SJCRH30 (cell line): ENCODE measurements at regions not wholly inside any gene's neighbourhood (a gene's known extent, or its start where the extent isn't known, plus 50 kb on each side); places are given as distances from the start of the nearest gene placed in this dataset.

Experiments used
- DNase-seq, 2 experiments: peaks; one replicate each; pipeline ENCODE4 v3.0.0-alpha.2; 2015 to 2020
- H3K27ac ChIP-seq: fragments of 250-450 bp; sonication (Bioruptor Pico); 2 replicates; pipeline ENCODE4 v1.5.1; 2020; ENCODE audit warnings: mild to moderate bottlenecking, moderate library complexity
- H3K27me3 ChIP-seq: fragments of 250-450 bp; sonication (Bioruptor Pico); 2 replicates; pipeline ENCODE4 v1.5.1; 2020; ENCODE audit warnings: mild to moderate bottlenecking, moderate library complexity
- H3K36me3 ChIP-seq: fragments of 250-450 bp; sonication (Bioruptor Pico); 2 replicates; pipeline ENCODE4 v1.5.1; 2020; ENCODE audit warnings: mild to moderate bottlenecking, moderate library complexity
- H3K4me1 ChIP-seq: fragments of 250-450 bp; sonication (Bioruptor Pico); 2 replicates; pipeline ENCODE4 v1.5.1; 2020; ENCODE audit warnings: mild to moderate bottlenecking, moderate library complexity
- H3K4me3 ChIP-seq: fragments of 250-450 bp; sonication (Bioruptor Pico); 2 replicates; pipeline ENCODE4 v1.5.1; 2020; ENCODE audit warnings: mild to moderate bottlenecking, moderate library complexity
- H3K9me3 ChIP-seq: fragments of 250-450 bp; sonication (Bioruptor Pico); replicated peaks from 2 replicates; pipeline ENCODE4 v1.5.1; 2020; ENCODE audit warnings: mild to moderate bottlenecking, moderate library complexity

GRCh38 chr2:104904889-104905288 lies 51.0 kb downstream of the POU3F3 start:
- Histone ChIP-seq H3K9me3 (no peaks in the 10 kb centered on the region), H3K27me3 (peaks cover 4% of the 10 kb centered on the region)
- DNase-seq: no peak

GRCh38 chr2:104909317-104909716 lies 55.4 kb downstream of the POU3F3 start:
- H3K9me3 ChIP-seq: no peaks in the 10 kb centered on the region
- DNase-seq: no peak
- no peak overlapping the region for H3K4me3 ChIP-seq
- no peaks in the 10 kb centered on the region for H3K4me1 ChIP-seq
- no peaks in the 10 kb centered on the region for H3K36me3 ChIP-seq
- H3K27me3 ChIP-seq: peaks cover 6% of the 10 kb centered on the region
- no peak overlapping the region for H3K27ac ChIP-seq

More at GRCh38 chr2:104904889-104905288, 51.0 kb downstream of the POU3F3 start:
- no peak overlapping the region for H3K27ac ChIP-seq
- no peaks in the 10 kb centered on the region for H3K4me1 ChIP-seq
- no peak overlapping the region for H3K4me3 ChIP-seq
- H3K36me3 ChIP-seq: no peaks in the 10 kb centered on the region

- Histone ChIP-seq H3K9me3 (no peaks in the 10 kb centered on the region; the same call in 1 of the 2 replicates), H3K4me3 (no peak overlapping the region), H3K27ac (no peak overlapping the region), H3K36me3 (no peaks in the 10 kb centered on the region), H3K4me1 (no peaks in the 10 kb centered on the region; the same call in 1 of the 2 replicates), H3K27me3 (peaks cover 5% of the 10 kb centered on the region; the same call in 1 of the 2 replicates)
- no peak for DNase-seq
Observed at GRCh38 chr2:104914509-104914908, 60.6 kb downstream of the POU3F3 start.

GRCh38 chr2:104915107-104915793 lies 61.3 kb downstream of the POU3F3 start:
- H3K27ac ChIP-seq: no peak overlapping the region
- H3K4me3 ChIP-seq: no peak overlapping the region
- no peaks in the 10 kb centered on the region; the same call in 1 of the 2 replicates for H3K27me3 ChIP-seq
- no peak for DNase-seq
- no peaks in the 10 kb centered on the region for H3K36me3 ChIP-seq
- H3K9me3 ChIP-seq: no peaks in the 10 kb centered on the region; the same call in 1 of the 2 replicates
- no peaks in the 10 kb centered on the region; the same call in 1 of the 2 replicates for H3K4me1 ChIP-seq

GRCh38 chr2:104919127-104919526 lies 65.2 kb downstream of the POU3F3 start:
- Histone ChIP-seq H3K4me1 (no peaks in the 10 kb centered on the region; the same call in 1 of the 2 replicates), H3K27ac (no peak overlapping the region), H3K4me3 (no peak overlapping the region), H3K36me3 (no peaks in the 10 kb centered on the region), H3K27me3 (no peaks in the 10 kb centered on the region), H3K9me3 (no peaks in the 10 kb centered on the region; the same call in 1 of the 2 replicates)
- DNase-seq: peak; percentile 21 to 49

- Histone ChIP-seq H3K27me3 (no peaks in the 10 kb centered on the region), H3K36me3 (no peaks in the 10 kb centered on the region), H3K4me1 (no peaks in the 10 kb centered on the region; the same call in 1 of the 2 replicates)
Observed at GRCh38 chr2:104923665-104924064, 69.8 kb downstream of the POU3F3 start.

GRCh38 chr2:104929663-104930062 lies 75.7 kb downstream of the POU3F3 start:
- H3K4me1 ChIP-seq: no peaks in the 10 kb centered on the region
- H3K4me3 ChIP-seq: no peak overlapping the region
- DNase-seq: no peak
- no peak overlapping the region for H3K27ac ChIP-seq
- no peaks in the 10 kb centered on the region for H3K36me3 ChIP-seq
- H3K9me3 ChIP-seq: no peaks in the 10 kb centered on the region
- peaks cover 4% of the 10 kb centered on the region; the same call in 1 of the 2 replicates for H3K27me3 ChIP-seq

More at GRCh38 chr2:104923665-104924064, 69.8 kb downstream of the POU3F3 start:
- no peak for DNase-seq
- H3K27ac ChIP-seq: no peak overlapping the region
- H3K4me3 ChIP-seq: no peak overlapping the region
- H3K9me3 ChIP-seq: no peaks in the 10 kb centered on the region

- Histone ChIP-seq H3K4me3 (no peak overlapping the region), H3K4me1 (no peaks in the 10 kb centered on the region), H3K27me3 (peaks cover 4% of the 10 kb centered on the region; the same call in 1 of the 2 replicates), H3K27ac (no peak overlapping the region), H3K36me3 (no peaks in the 10 kb centered on the region), H3K9me3 (no peaks in the 10 kb centered on the region)
- no peak for DNase-seq
Observed at GRCh38 chr2:104930732-104931131, 76.8 kb downstream of the POU3F3 start.

GRCh38 chr2:104932243-104932642 lies 78.3 kb downstream of the POU3F3 start:
- H3K4me3 ChIP-seq: no peak overlapping the region
- DNase-seq: no peak
- peaks cover 4% of the 10 kb centered on the region; the same call in 1 of the 2 replicates for H3K27me3 ChIP-seq
- no peaks in the 10 kb centered on the region for H3K36me3 ChIP-seq
- no peaks in the 10 kb centered on the region for H3K9me3 ChIP-seq
- H3K4me1 ChIP-seq: no peaks in the 10 kb centered on the region
- H3K27ac ChIP-seq: no peak overlapping the region

GRCh38 chr2:104933151-104933917 lies 79.4 kb downstream of the POU3F3 start:
- Histone ChIP-seq H3K27me3 (peaks cover 6% of the 10 kb centered on the region), H3K4me1 (no peaks in the 10 kb centered on the region), H3K9me3 (no peaks in the 10 kb centered on the region), H3K4me3 (no peak overlapping the region), H3K36me3 (no peaks in the 10 kb centered on the region), H3K27ac (no peak overlapping the region)
- no peak for DNase-seq

- Histone ChIP-seq H3K4me1 (no peaks in the 10 kb centered on the region), H3K27me3 (peaks cover 4% of the 10 kb centered on the region), H3K4me3 (no peak overlapping the region), H3K27ac (no peak overlapping the region), H3K9me3 (no peaks in the 10 kb centered on the region), H3K36me3 (no peaks in the 10 kb centered on the region)
- DNase-seq: no peak
Observed at GRCh38 chr2:104936527-104936926, 82.6 kb downstream of the POU3F3 start.

GRCh38 chr2:104938231-104938941 lies 84.5 kb downstream of the POU3F3 start:
- DNase-seq: no peak
- Histone ChIP-seq H3K27ac (no peak overlapping the region), H3K36me3 (no peaks in the 10 kb centered on the region), H3K9me3 (no peaks in the 10 kb centered on the region), H3K4me1 (no peaks in the 10 kb centered on the region), H3K27me3 (peaks cover 4% of the 10 kb centered on the region; the same call in 1 of the 2 replicates), H3K4me3 (no peak overlapping the region)

GRCh38 chr2:104939570-104940217 lies 85.8 kb downstream of the POU3F3 start:
- Histone ChIP-seq H3K27ac (no peak overlapping the region), H3K9me3 (no peaks in the 10 kb centered on the region), H3K4me1 (no peaks in the 10 kb centered on the region), H3K4me3 (no peak overlapping the region), H3K27me3 (peaks cover 4% of the 10 kb centered on the region; the same call in 1 of the 2 replicates), H3K36me3 (no peaks in the 10 kb centered on the region)
- DNase-seq: no peak

- H3K9me3 ChIP-seq: no peaks in the 10 kb centered on the region
- H3K4me1 ChIP-seq: no peaks in the 10 kb centered on the region
- H3K4me3 ChIP-seq: no peak overlapping the region
- no peak overlapping the region for H3K27ac ChIP-seq
- DNase-seq: peak in 1 of 2 experiments; percentile 48
- no peaks in the 10 kb centered on the region for H3K36me3 ChIP-seq
- no peaks in the 10 kb centered on the region for H3K27me3 ChIP-seq
Observed at GRCh38 chr2:104944495-104944894, 90.6 kb downstream of the POU3F3 start.
